22Rv1 (cell line): ENCODE measurements at regions not wholly inside any gene's neighbourhood (a gene's known extent, or its start where the extent isn't known, plus 50 kb on each side); places are given as distances from the start of the nearest gene placed in this dataset.

Experiments
- H3K27ac ChIP-seq: fragments of 450-650 bp; 2 replicates; pipeline ENCODE4 v1.5.1; 2017
- ZFX ChIP-seq: fragments of 450-650 bp; IDR thresholded peaks from 2 replicates; pipeline ENCODE4 v1.6.1; 2017; ENCODE audit warnings: antibody characterized with exemption, borderline replicate concordance
- TF ChIP-seq, protein P1 (sequence below): fragments of 450-650 bp; IDR thresholded peaks from 2 replicates; pipeline ENCODE4 v1.5.1; 2017; ENCODE audit warnings: mild to moderate bottlenecking

DNA sequence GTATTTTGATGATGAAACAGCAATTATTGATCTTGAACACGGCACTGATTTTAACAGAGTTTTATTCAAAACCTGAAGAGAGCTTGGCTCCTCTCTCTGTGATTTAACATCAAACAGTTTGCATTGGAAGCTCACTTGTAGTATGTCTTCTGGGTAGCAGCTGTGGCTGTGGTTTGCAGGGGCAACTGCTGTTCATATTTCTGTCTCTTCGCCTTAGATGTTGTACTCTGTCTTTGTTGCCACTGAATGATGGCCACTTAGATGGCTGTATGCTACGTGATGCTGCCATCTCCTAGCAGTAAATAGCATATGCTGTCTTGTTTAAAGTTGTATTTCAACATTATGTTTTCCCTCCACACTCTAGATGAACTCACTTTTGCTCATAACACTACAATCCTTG is 1743.0 kb upstream of the TENM3 start:
- H3K27ac ChIP-seq = no peak overlapping the region
- TF ChIP-seq, protein P1, sequence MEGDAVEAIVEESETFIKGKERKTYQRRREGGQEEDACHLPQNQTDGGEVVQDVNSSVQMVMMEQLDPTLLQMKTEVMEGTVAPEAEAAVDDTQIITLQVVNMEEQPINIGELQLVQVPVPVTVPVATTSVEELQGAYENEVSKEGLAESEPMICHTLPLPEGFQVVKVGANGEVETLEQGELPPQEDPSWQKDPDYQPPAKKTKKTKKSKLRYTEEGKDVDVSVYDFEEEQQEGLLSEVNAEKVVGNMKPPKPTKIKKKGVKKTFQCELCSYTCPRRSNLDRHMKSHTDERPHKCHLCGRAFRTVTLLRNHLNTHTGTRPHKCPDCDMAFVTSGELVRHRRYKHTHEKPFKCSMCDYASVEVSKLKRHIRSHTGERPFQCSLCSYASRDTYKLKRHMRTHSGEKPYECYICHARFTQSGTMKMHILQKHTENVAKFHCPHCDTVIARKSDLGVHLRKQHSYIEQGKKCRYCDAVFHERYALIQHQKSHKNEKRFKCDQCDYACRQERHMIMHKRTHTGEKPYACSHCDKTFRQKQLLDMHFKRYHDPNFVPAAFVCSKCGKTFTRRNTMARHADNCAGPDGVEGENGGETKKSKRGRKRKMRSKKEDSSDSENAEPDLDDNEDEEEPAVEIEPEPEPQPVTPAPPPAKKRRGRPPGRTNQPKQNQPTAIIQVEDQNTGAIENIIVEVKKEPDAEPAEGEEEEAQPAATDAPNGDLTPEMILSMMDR = no peak
- no peak for TF ChIP-seq ZFX

DNA sequence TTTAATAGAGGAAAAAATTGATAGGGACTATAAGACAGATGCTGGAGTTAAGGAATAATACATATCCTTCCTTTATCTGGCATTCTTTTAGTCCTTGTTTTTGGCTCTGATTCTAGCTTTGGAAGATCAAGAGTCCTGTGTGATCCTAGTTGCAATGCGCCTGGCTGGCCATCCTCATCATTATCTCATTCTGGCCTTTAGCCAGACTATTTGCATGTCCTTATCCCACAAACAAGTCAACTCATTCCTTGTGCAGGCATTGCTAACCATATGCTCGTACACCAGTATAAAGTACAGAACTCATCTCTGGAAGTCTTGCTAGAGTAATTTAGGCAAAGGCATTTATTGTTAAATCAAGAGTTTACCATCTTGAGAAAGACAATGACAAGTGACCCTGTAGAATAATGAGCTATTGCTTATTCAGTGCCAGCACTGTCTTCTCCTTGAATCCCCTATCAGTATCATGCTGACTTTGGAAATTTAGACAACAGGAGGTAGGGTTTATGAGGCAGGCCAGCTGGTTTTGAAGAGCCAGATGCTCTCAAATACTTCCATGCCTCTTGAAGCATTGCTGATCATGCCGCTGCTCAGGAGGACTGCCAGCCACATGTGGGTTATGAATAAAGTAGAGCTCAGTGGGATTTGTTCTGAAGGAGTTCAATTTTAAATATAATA is 1730.3 kb upstream of the TENM3 start:
- TF ChIP-seq ZFX = no peak
- TF ChIP-seq, protein P1 = no peak
- H3K27ac ChIP-seq = no peak overlapping the region

DNA sequence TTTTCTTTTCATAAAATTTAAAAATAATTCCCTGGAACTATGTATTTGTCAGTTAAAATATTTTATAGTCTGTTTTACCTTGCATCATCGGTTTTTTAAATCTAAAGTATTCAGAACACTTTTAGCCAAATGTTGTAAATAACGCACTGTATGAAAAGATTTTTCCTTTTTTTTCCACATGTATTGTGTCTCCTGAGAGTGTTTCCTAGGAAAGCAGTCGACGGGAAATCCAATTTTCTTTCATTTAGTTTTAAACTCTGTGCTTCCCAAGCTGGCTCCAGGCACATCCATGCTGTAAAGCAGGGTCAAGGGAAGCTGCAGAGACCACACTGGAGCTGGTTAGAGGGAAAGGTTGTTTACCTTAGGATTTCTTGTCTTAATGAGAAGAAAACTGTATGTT is 1724.3 kb upstream of the TENM3 start:
- TF ChIP-seq, protein P1 = no peak
- TF ChIP-seq ZFX = no peak
- no peak overlapping the region for H3K27ac ChIP-seq

DNA sequence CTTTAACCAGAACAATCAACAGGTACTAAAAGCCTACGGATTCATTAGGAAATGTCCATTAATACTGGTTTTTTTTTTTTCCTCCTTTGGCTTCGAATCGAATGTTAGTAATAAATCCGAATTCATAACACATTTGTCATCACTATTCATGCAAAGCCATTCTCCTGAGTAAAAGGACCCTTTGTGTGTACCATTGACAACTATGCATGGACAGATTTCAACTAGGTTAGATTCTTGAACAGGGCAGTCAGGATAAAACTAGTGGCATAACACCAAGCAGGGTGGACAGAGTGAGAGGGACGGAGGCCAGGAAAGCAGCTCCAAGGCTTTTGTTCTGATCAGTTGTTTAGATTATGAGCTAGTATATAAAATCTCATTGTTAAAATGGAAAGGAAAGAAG is 1722.0 kb upstream of the TENM3 start:
- no peak overlapping the region for H3K27ac ChIP-seq
- TF ChIP-seq, protein P1 = no peak
- TF ChIP-seq ZFX = no peak

DNA sequence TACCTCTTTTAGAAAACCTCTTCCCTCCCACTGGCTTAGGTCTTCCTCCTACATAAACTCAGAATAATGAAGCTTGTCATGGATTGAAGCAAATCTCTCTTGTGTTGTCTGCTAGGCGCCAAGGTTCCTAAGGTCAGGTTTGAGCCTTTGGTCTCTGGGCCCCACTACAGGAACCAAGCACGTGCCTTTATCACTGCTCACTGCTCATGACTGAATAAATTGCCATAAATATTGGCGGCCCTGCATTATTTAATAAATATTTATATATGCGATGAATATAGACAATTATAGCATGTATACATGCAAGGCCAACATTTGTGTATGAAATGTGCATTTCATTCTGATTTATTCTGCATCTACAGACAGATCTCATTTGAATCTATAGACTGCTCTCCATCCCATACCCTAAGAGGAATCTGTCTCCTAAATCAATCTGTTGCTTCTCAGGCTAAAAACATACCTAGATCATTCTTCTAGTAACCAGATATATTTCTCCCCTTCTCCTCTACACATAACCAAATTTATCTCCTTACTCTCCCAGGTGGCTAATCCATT is 1717.6 kb upstream of the TENM3 start:
- no peak overlapping the region for H3K27ac ChIP-seq
- TF ChIP-seq, protein P1 = no peak
- TF ChIP-seq ZFX = no peak

DNA sequence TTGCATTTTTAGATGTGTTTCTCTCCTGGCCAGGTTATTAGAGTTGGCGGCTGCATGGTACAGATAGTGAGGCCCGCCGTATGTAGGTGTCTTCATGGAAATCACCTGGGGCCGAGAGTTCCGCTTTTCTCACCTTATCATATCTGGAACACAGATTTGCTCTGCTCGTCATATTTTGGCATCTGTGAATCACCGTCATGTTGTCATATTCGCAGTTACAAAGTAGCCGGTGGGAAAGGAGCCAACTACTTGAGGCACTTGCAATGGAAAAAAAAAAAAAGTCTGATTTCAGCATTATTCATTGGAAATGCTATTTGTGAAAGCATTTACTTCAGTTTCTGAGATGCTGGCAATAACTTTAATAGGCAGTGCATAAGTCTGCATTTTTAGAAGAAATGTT is 1715.2 kb upstream of the TENM3 start:
- H3K27ac ChIP-seq = no peak overlapping the region
- TF ChIP-seq ZFX = no peak
- TF ChIP-seq, protein P1 = no peak

DNA sequence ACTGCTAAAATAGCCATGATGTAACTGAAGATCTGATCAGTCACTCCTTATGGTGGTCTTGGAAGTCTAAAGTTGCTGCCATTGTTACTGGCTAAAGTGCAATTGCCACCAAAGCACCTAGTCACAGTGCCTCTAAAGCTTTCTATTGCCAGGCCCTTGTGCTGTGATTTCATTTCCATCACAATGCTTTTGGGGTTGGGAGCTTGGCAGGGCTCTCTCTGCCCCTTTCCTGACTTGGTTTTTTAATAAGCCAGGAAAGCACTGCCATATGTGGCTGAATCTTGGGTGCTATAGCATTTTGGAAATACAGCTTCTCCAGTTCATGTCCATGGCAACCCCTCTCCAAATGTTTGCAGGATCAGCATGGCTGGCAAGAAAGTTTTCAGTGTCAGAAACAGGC is 1712.4 kb upstream of the TENM3 start:
- no peak overlapping the region for H3K27ac ChIP-seq
- no peak for TF ChIP-seq ZFX
- TF ChIP-seq, protein P1 = no peak
